WTC11 (cell line): ENCODE measurements at regions not wholly inside any gene's neighbourhood (a gene's known extent, or its start where the extent isn't known, plus 50 kb on each side); places are given as distances from the start of the nearest gene placed in this dataset.

Source experiments
- ATAC-seq: fragments of 200-7000 bp; cut with Tn5 transposase; 2 replicates; pipeline ENCODE4 v1.10.0; 2021; ENCODE audit warnings: mild to moderate bottlenecking, moderate library complexity
- CTCF ChIA-PET: fragments of 300-600 bp; sonication (Branson Sonifier 250); formaldehyde crosslinking; loops from one replicate; lab custom pipeline; 2021; ENCODE audit warnings: antibody characterized with exemption; lab: Charles Lee
- POLR2A ChIA-PET: fragments of 350-600 bp; sonication (Branson Sonifier 250); formaldehyde crosslinking; loops from one replicate; lab custom pipeline; 2021; ENCODE audit warnings: antibody characterized with exemption; lab: Charles Lee
- DNase-seq: peaks from one replicate; pipeline ENCODE4 v3.0.0; 2021; ENCODE audit warnings: low spot score
- H3K27ac Mint-ChIP-seq: 2 replicates; pipeline ENCODE4 v1.8.0; 2021; ENCODE audit warnings: mixed read lengths
- H3K27me3 Mint-ChIP-seq: 2 replicates; pipeline ENCODE4 v1.8.0; 2021; ENCODE audit warnings: low read depth, mild to moderate bottlenecking, moderate library complexity, mixed read lengths
- H3K36me3 Mint-ChIP-seq: 2 replicates; pipeline ENCODE4 v1.8.0; 2021; ENCODE audit warnings: mixed read lengths
- H3K4me1 Mint-ChIP-seq: 2 replicates; pipeline ENCODE4 v1.8.0; 2022; ENCODE audit warnings: mixed read lengths
- H3K4me3 Mint-ChIP-seq: 2 replicates; pipeline ENCODE4 v1.8.0; 2021; ENCODE audit warnings: mild to moderate bottlenecking, moderate library complexity, mixed read lengths
- H3K9me3 Mint-ChIP-seq: 2 replicates; pipeline ENCODE4 v1.8.0; 2021; ENCODE audit warnings: mixed read lengths
- AR ChIP-seq: fragments of 250-450 bp; sonication (Bioruptor Pico); IDR thresholded peaks from 2 replicates; pipeline ENCODE4 v1.9.0; 2021; ENCODE audit warnings: mild to moderate bottlenecking
- ARID4B ChIP-seq: sonication (generic); formaldehyde crosslinking; IDR thresholded peaks from 2 replicates; pipeline ENCODE4 v1.8.0; 2023; ENCODE audit warnings: missing genetic modification reagents, mild to moderate bottlenecking, borderline replicate concordance
- ATF3 ChIP-seq: sonication (generic); formaldehyde crosslinking; conservative IDR thresholded peaks from 2 replicates; pipeline ENCODE4 v1.8.1; 2022; ENCODE audit warnings: mild to moderate bottlenecking, missing genetic modification reagents
- CDX4 ChIP-seq: fragments of 250-450 bp; sonication (Bioruptor Pico); IDR thresholded peaks from 2 replicates; pipeline ENCODE4 v1.9.0; 2021; ENCODE audit warnings: moderate library complexity, mild to moderate bottlenecking, inconsistent platforms, borderline replicate concordance
- CREB1 ChIP-seq: sonication (generic); formaldehyde crosslinking; IDR thresholded peaks from 2 replicates; pipeline ENCODE4 v1.8.0; 2023; ENCODE audit warnings: mild to moderate bottlenecking, missing genetic modification reagents
- ESRRA ChIP-seq: sonication (generic); formaldehyde crosslinking; IDR thresholded peaks from 2 replicates; pipeline ENCODE4 v1.8.1; 2022; ENCODE audit warnings: mild to moderate bottlenecking, missing genetic modification reagents, borderline replicate concordance
- FOXP1 ChIP-seq: sonication (generic); formaldehyde crosslinking; IDR thresholded peaks from 2 replicates; pipeline ENCODE4 v1.8.0; 2022; ENCODE audit warnings: missing genetic modification reagents, mild to moderate bottlenecking, moderate library complexity, borderline replicate concordance
- RELA ChIP-seq: sonication (generic); formaldehyde crosslinking; IDR thresholded peaks from 2 replicates; pipeline ENCODE4 v1.8.1; 2022; ENCODE audit warnings: missing genetic modification reagents, mild to moderate bottlenecking, borderline replicate concordance
- SP1 ChIP-seq: sonication (generic); formaldehyde crosslinking; conservative IDR thresholded peaks from 2 replicates; pipeline ENCODE4 v1.8.1; 2022; ENCODE audit warnings: missing genetic modification reagents
- ZNF281 ChIP-seq: sonication (generic); formaldehyde crosslinking; IDR thresholded peaks from 2 replicates; pipeline ENCODE4 v1.8.0; 2023; ENCODE audit warnings: mild to moderate bottlenecking, missing genetic modification reagents
- ZNF396 ChIP-seq: fragments of 250-450 bp; sonication (Bioruptor Pico); IDR thresholded peaks from 2 replicates; pipeline ENCODE4 v1.8.0; 2021; ENCODE audit warnings: mild to moderate bottlenecking, moderate library complexity, borderline replicate concordance
- ZNF423 ChIP-seq: fragments of 250-450 bp; sonication (Bioruptor Pico); IDR thresholded peaks from 2 replicates; pipeline ENCODE4 v2.1.2; 2022; ENCODE audit warnings: mild to moderate bottlenecking, moderate library complexity
- ZNF532 ChIP-seq: fragments of 250-450 bp; sonication (Bioruptor Pico); IDR thresholded peaks from 2 replicates; pipeline ENCODE4 v1.9.0; 2021; ENCODE audit warnings: mild to moderate bottlenecking, borderline replicate concordance
- ZNF671 ChIP-seq: fragments of 250-450 bp; sonication (Bioruptor Pico); IDR thresholded peaks from 2 replicates; pipeline ENCODE4 v1.8.0; 2021; ENCODE audit warnings: mild to moderate bottlenecking

- TF ChIP-seq SP1 (CRISPR knock-in tag) = no peak
- TF ChIP-seq ZNF532 (CRISPR knock-in tag) = no peak
- TF ChIP-seq CDX4 (CRISPR knock-in tag) = no peak
Measured at GRCh38 chr10:130487566-130487965, 351.4 kb downstream of the GLRX3 start (continued).

GRCh38 chr10:130489891-130490290, 353.7 kb downstream of the GLRX3 start:
- DNase-seq (no peak), ATAC-seq (no peak)
- POLR2A ChIA-PET = no interaction called here
- H3K4me3 Mint-ChIP-seq = no peak overlapping the region
- CTCF ChIA-PET = no interaction called here
- peaks cover 72% of the 10 kb centered on the region for H3K9me3 Mint-ChIP-seq
- H3K4me1 Mint-ChIP-seq = no peaks in the 10 kb centered on the region
- no peak overlapping the region for H3K27ac Mint-ChIP-seq
- peaks cover 14% of the 10 kb centered on the region for H3K27me3 Mint-ChIP-seq
- peaks cover 70% of the 10 kb centered on the region for H3K36me3 Mint-ChIP-seq
- TF ChIP-seq ARID4B (CRISPR knock-in tag) (no peak), CREB1 (CRISPR knock-in tag) (no peak), ZNF671 (CRISPR knock-in tag) (no peak), RELA (CRISPR knock-in tag) (no peak), ZNF396 (CRISPR knock-in tag) (no peak), ZNF423 (no peak), FOXP1 (CRISPR knock-in tag) (no peak), AR (no peak), ESRRA (CRISPR knock-in tag) (no peak), ATF3 (CRISPR knock-in tag) (no peak), ZNF281 (no peak)
